Activated T-cell treated with anti-CD3 and anti-CD28 coated beads, Interleukin-2, amount 50 U/mL, for 48 hours (primary cell): ENCODE measurements at regions not wholly inside any gene's neighbourhood (a gene's known extent, or its start where the extent isn't known, plus 50 kb on each side); places are given as distances from the start of the nearest gene placed in this dataset.

Experiments used
- DNase-seq, 2 experiments: peaks; one replicate each; pipeline ENCODE4 v3.0.0-alpha.2; 2020

- DNase-seq: no peak
Observed at GRCh38 chr14:34005901-34006300, 55.0 kb upstream of the EGLN3 start.

DNA sequence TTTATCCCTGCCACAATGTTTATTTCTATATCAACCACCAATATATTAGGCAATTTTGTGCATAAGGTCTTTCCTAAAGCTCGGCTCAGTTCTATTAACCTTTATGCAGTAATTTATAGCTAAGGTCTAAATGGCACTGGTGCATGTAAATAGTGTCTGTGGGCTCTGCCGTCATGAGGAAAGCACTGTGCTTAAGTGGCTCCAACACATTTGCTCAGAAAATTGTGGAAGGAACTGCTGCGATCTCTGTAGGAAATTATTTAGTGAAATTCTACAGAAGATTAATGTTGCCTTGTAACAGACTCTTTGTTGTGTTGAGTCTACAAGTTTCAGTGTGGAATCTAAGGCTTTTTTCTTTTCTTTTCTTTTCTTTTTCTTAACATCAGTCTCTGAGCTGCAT, 54.0 kb upstream of the EGLN3 start:
- DNase-seq: no peak

DNA sequence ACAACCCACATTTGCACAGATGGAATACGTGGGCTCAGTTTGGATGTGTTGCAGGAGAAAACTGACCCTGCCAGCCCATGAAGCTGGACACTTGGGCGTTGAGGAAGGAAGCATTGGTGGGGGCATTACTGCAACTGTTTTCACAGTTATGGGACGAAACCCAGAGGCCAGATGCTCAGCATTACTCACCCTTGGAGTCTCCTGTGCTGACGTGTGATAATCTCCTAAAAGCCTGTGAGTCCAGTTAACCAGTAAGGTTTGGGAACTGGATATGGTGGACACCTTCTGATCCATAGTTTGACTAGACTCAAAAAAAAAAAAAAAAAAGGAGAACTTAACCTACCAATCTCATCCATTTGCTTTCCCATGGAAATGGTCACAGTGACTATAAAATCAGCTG, 52.8 kb upstream of the EGLN3 start:
- no peak for DNase-seq

DNA sequence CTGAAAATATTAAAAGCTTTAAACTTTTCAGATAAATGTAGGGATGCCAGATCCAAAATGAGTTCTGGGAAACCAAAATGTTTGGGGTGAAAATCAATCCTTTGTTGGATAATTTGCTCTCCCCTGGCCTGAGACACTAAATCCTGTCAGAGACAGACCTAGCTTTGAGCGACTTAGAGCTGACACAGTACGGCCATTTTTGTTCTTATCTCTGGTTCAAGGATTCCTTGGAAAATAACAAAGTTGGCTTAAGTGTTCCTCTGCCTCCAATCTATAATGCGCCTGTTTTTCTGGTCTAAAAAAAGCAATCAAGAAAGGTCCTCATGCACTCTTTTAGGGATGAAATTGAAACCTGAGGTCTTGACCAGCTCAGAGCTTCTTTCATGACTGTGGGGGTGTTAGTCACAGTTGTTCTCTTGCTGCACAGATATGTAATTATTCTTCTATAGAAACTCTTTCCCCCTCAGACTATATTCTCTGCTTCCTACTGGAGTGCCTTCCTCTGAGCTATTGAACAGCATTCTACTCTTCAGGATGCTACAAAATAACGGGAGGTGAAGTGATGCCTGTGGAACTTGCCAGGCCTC, 52.3 kb upstream of the EGLN3 start:
- no peak for DNase-seq
